ENCODE measurements at regions not wholly inside any gene's neighbourhood (a gene's known extent, or its start where the extent isn't known, plus 50 kb on each side); places are given as distances from the start of the nearest gene placed in this dataset.

- TF ChIP-seq, protein P1, sequence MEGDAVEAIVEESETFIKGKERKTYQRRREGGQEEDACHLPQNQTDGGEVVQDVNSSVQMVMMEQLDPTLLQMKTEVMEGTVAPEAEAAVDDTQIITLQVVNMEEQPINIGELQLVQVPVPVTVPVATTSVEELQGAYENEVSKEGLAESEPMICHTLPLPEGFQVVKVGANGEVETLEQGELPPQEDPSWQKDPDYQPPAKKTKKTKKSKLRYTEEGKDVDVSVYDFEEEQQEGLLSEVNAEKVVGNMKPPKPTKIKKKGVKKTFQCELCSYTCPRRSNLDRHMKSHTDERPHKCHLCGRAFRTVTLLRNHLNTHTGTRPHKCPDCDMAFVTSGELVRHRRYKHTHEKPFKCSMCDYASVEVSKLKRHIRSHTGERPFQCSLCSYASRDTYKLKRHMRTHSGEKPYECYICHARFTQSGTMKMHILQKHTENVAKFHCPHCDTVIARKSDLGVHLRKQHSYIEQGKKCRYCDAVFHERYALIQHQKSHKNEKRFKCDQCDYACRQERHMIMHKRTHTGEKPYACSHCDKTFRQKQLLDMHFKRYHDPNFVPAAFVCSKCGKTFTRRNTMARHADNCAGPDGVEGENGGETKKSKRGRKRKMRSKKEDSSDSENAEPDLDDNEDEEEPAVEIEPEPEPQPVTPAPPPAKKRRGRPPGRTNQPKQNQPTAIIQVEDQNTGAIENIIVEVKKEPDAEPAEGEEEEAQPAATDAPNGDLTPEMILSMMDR (IDR thresholded peaks at IDR 0.05), result no peak
- DNase-seq (no peak), ATAC-seq (no peak)
- H3K4me3 ChIP-seq, result no peak overlapping the region
- no peaks in the 10 kb centered on the region for H3K36me3 ChIP-seq
- no peaks in the 10 kb centered on the region for H3K4me1 ChIP-seq
- H3K27me3 ChIP-seq, result no peaks in the 10 kb centered on the region
- intact Hi-C loops (cut with DNase I), result no loop called here
- H3K9me3 ChIP-seq, result no peaks in the 10 kb centered on the region
- H3K27ac ChIP-seq, result no peak overlapping the region
Measured at GRCh38 chr6:126876446-126876845, 242.0 kb upstream of the RSPO3 start.

- ATAC-seq, result no peak
- Histone ChIP-seq H3K27ac (no peak overlapping the region), H3K9me3 (no peaks in the 10 kb centered on the region), H3K4me1 (no peaks in the 10 kb centered on the region), H3K27me3 (no peaks in the 10 kb centered on the region), H3K4me3 (no peak overlapping the region), H3K36me3 (no peaks in the 10 kb centered on the region)
- no peak for DNase-seq
- intact Hi-C loops (cut with DNase I), result no loop called here
- TF ChIP-seq, protein P1 (IDR thresholded peaks at IDR 0.05), result no peak
Measured at GRCh38 chr6:126880964-126881363, 237.5 kb upstream of the RSPO3 start.

DNA sequence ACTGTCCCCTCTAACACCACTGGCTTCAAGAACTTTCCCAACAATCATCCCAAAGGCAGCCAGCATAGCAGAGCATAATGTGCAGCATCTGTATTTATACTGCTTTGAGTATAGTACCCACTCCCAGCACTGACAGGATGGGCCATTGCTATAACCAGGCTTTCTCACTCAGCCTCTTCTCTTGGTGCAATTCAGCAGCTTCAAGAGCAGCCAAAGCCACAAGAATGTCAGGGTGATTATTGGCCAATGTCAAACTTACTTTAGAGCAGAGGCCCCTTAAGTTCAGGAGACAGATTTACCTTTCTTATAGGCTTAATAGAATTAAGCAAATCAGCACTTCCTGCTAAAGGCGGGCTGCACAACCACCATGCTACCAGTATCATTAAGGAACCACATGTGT lies 232.4 kb upstream of the RSPO3 start:
- no peak for DNase-seq
- no peak for ATAC-seq
- no peaks in the 10 kb centered on the region for H3K4me1 ChIP-seq
- H3K36me3 ChIP-seq, result no peaks in the 10 kb centered on the region
- no peak overlapping the region for H3K4me3 ChIP-seq
- TF ChIP-seq, protein P1 (IDR thresholded peaks at IDR 0.05), result no peak
- H3K9me3 ChIP-seq, result no peaks in the 10 kb centered on the region
- no peaks in the 10 kb centered on the region for H3K27me3 ChIP-seq
- intact Hi-C loops (cut with DNase I), result no loop called here
- no peak overlapping the region for H3K27ac ChIP-seq

GRCh38 chr6:126888727-126889725 lies 229.4 kb upstream of the RSPO3 start:
- Histone ChIP-seq H3K36me3 (no peaks in the 10 kb centered on the region), H3K9me3 (peaks cover 0 to 2% of the 10 kb centered on the region in 2 donors), H3K4me3 (no peak overlapping the region), H3K27me3 (no peaks in the 10 kb centered on the region), H3K4me1 (no peaks in the 10 kb centered on the region), H3K27ac (no peak overlapping the region)
- DNase-seq (no peak), ATAC-seq (no peak)
- intact Hi-C loops (cut with DNase I), result no loop called here
- TF ChIP-seq, protein P1 (IDR thresholded peaks at IDR 0.05), result no peak

- Histone ChIP-seq H3K36me3 (no peaks in the 10 kb centered on the region), H3K4me3 (no peak overlapping the region), H3K27ac (no peak overlapping the region), H3K9me3 (peaks cover 0 to 2% of the 10 kb centered on the region in 2 donors), H3K4me1 (no peaks in the 10 kb centered on the region), H3K27me3 (no peaks in the 10 kb centered on the region)
- TF ChIP-seq, protein P1 (IDR thresholded peaks at IDR 0.05), result no peak
- intact Hi-C loops (cut with DNase I), result no loop called here
- DNase-seq (peak in 1 of 4 donors; percentile 24), ATAC-seq (no peak)
Measured at GRCh38 chr6:126890055-126890454, 228.4 kb upstream of the RSPO3 start.
